Retinal pigment epithelial cell (primary cell): ENCODE measurements at regions not wholly inside any gene's neighbourhood (a gene's known extent, or its start where the extent isn't known, plus 50 kb on each side); places are given as distances from the start of the nearest gene placed in this dataset.
A peak's percentile ranks its signal among the peaks of the same experiment; 100 is the strongest.

Source experiments
- DNase-seq: peaks from one replicate; pipeline ENCODE4 v3.0.0-alpha.2; 2010; ENCODE audit warnings: low read depth
- H3K4me3 ChIP-seq: 2 replicates; pipeline ENCODE4 v1.5.1; 2011; ENCODE audit warnings: mild to moderate bottlenecking, low read length, control low read depth, moderate library complexity
- TF ChIP-seq, protein P1 (sequence below): conservative IDR thresholded peaks from 2 replicates; pipeline ENCODE4 v1.5.1; 2011; ENCODE audit warnings: low read depth, low read length, control low read depth, inconsistent platforms

DNA sequence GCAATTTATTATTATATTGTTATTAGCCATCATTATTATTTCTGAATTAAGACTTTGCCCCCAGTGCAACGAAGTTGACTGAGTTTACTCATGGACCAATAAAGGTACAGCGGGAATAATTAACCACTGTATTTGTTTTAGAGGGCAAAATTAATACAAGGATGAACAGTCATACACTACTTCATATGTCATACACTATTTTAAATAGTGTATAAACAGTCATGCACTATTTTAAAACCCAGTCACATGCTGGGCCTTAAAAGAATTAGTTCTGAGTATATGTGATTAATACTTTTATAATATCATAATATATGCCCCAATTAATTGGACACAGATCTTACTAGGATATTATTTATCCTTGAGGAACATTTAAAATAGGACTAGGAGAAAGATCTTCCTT, 125.3 kb upstream of the NANOGP8 start:
- TF ChIP-seq, protein P1, sequence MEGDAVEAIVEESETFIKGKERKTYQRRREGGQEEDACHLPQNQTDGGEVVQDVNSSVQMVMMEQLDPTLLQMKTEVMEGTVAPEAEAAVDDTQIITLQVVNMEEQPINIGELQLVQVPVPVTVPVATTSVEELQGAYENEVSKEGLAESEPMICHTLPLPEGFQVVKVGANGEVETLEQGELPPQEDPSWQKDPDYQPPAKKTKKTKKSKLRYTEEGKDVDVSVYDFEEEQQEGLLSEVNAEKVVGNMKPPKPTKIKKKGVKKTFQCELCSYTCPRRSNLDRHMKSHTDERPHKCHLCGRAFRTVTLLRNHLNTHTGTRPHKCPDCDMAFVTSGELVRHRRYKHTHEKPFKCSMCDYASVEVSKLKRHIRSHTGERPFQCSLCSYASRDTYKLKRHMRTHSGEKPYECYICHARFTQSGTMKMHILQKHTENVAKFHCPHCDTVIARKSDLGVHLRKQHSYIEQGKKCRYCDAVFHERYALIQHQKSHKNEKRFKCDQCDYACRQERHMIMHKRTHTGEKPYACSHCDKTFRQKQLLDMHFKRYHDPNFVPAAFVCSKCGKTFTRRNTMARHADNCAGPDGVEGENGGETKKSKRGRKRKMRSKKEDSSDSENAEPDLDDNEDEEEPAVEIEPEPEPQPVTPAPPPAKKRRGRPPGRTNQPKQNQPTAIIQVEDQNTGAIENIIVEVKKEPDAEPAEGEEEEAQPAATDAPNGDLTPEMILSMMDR: no peak
- no peak overlapping the region for H3K4me3 ChIP-seq
- DNase-seq: no peak

DNA sequence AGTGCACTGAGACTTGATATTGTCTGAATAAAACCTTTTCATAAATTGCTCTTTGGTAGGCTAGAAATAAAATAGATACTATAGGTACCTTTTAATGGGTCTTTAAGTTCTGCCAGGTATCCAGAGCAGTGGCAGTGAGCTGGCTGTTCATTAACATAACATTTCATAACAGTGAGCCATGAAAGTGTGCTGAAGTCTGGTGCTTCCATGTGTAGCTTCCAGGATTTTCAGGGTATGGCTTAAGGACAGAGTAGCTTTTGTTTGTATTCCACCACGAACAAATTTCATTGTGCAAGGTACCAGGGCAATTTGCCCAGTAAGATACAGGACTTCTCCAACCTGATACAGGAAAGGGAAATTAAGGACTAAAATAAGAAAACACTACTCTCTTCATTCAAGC, 124.7 kb upstream of the NANOGP8 start:
- H3K4me3 ChIP-seq: no peak overlapping the region
- TF ChIP-seq, protein P1: no peak
- peak; percentile 2 for DNase-seq

DNA sequence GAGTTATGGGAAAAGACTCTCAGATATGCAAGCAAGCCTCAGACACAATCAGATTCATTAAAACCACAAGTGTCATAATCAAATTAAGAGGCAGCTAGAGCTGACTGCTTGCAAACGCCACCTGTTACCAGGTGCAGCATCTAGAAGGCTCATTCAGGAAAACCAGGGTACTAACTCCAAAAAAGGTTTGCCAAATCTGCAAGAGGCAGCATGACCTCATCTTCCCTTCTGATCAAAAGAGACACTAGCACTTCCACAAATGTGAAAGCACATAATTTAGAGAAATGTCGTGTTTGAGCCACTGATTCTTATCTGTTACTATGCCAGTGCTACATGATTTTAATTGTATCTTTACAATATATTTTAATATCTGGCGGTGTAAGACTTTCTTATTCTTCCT, 123.3 kb upstream of the NANOGP8 start:
- no peak for DNase-seq
- TF ChIP-seq, protein P1: no peak
- no peak overlapping the region for H3K4me3 ChIP-seq

DNA sequence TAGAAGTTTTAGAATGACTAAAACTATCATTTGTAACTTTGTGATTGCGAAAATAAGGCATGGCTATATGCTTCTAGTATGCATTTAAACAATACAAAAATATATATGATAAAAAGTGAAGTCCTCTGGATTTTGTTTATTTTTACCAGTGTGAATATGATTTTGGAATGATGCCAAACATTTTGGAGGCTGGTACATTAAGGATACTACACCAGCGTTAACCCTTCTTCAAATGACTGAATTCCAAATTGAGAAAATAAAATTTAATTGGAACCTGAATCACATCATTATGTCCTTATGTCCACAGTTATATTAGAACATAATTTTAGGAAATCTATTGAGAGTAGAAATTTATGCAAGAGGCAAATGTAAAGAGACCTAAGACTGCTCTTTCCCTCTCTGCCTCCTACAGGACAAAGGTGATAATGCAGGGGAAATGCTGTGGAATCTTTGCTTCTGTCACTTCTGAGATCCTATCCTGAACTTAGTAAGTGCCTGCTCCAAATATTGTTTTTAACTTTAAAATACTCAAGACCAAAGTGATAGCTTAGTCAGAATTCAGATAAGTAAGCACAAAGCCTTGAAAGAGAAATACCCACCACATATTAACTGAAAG, 121.1 kb upstream of the NANOGP8 start:
- TF ChIP-seq, protein P1: peak; percentile 52
- no peak for DNase-seq
- H3K4me3 ChIP-seq: no peak overlapping the region

DNA sequence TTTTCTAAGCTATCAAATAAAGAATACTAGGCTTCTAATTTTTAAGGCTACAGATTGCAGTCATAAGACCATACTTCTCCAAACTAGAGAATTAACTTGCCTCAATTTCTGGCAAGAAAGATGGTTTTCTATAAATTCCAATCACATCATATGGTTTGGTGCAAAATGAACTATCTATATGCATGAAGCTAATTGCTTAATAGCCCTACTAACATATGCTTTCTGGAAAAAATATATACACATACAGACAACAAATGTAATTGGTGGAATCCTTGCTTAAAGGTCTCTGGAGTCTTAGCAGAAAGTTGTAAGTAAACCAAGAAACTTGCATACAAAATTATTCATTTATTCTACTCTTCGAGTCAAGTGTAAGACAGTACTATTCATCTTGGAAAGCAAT, 113.1 kb upstream of the NANOGP8 start:
- TF ChIP-seq, protein P1: no peak
- DNase-seq: no peak
- no peak overlapping the region for H3K4me3 ChIP-seq

DNA sequence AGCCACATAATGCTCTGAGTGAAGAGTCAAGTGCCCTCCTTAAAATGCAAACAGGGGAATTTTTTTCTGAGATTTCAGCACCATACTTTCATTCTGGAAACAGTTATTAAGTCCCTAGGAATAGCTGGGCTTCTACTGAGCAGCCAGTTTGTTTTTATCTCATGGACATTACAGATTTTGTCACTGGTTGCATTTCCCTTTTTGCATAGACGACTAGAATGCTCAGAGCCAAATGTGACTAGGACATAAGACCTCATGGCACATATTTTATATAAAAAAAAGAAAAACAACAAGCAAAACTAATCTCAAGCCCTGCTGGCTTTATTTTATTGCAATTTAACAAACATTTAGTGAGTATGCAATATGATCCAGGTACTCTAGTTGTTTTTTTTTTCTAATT, 112.7 kb upstream of the NANOGP8 start:
- no peak for DNase-seq
- no peak overlapping the region for H3K4me3 ChIP-seq
- TF ChIP-seq, protein P1: no peak

DNA sequence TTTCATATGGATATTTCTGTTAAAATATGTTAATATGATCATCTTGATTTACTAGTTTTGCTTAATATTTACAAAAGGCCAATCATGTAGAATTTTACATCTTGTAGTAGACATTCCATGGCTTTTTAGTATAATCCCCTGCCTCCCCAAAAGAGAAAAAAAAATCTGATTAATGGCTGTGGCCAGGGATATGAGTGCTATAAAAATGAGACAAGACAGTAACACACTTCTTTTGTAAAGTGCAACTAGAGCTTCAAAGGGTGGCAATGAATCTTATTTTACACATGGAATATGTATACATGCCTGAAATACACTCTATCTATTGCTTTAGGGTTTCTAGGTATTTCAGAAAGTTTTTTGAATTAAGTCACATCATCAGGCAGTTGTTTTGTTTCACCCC, 112.2 kb upstream of the NANOGP8 start:
- H3K4me3 ChIP-seq: no peak overlapping the region
- TF ChIP-seq, protein P1: no peak
- DNase-seq: no peak
